ENCODE measurements at regions not wholly inside any gene's neighbourhood (a gene's known extent, or its start where the extent isn't known, plus 50 kb on each side); places are given as distances from the start of the nearest gene placed in this dataset.

DNA sequence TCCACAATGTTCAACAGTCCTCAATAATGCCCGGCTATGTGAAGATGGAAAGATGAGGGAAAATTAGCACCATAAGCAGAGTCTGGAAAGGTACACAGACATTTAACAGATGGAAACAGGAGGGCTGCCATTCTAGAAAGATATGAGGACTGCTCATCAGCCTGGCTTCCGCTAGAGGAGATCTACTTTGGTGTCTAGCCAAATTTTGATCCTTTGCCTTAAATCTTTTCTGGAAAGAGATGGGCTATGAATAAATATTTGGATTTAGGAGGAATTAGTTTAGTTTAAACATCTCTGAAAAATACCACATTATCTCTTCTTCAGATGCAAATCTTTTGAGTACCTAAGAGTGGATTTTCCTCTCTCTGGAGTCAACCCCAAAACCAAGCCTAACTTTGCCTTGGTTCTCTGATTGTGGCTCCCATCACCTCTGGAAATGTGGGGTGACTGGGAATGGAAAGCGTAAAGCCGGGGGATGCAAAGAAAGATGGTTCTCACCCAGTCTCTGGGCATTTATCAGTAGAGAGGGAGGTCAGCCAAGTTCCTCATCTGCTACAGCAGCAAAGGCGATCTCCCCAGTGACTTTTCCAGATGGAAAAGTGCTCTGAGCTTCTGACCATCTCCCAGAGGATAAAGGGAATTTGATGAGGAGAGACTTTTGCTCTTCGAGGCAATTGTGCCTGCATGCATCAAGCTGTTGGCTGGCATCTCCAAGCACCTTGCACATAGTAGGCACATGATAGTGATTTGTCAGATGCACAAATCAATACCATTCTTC is 410.6 kb downstream of the ZNF521 start:
- Histone ChIP-seq H2AFZ (replicated peaks; ENCODE audit: low read length, poor library complexity) (no peak overlapping the region), H2AK9ac (replicated peaks; ENCODE audit: low read depth, low read length, poor library complexity) (no peak overlapping the region), H2BK15ac (ENCODE audit: low read depth, low read length) (no peak overlapping the region), H3K4me2 (ENCODE audit: low read depth, low read length) (no peak overlapping the region), H3K27ac (ENCODE audit: insufficient read depth, low read length) (peak overlapping the region; percentile 25; the same call in 1 of the 2 replicates), H4K5ac (ENCODE audit: low read depth, low read length) (no peak overlapping the region), H2BK20ac (ENCODE audit: low read depth, low read length) (peak overlapping the region; percentile 8; the same call in 1 of the 2 replicates), H3K9me1 (ENCODE audit: insufficient read depth, low read length) (no peaks in the 10 kb centered on the region; the same call in 1 of the 2 replicates), H4K20me1 (ENCODE audit: insufficient read depth, low read length) (no peaks in the 10 kb centered on the region), H3K36me3 (ENCODE audit: control insufficient read depth, insufficient read depth, low read length) (no peaks in the 10 kb centered on the region), H4K91ac (ENCODE audit: insufficient read depth, low read depth, low read length) (no peak overlapping the region), H3K27me3 (ENCODE audit: control insufficient read depth, insufficient read depth, low read length) (peaks cover 3% of the 10 kb centered on the region), H2AK5ac (ENCODE audit: low read depth, low read length) (no peak overlapping the region), H3K79me1 (ENCODE audit: low read depth in 1 of 2, low read length in 2 of 2) (no peaks in the 10 kb centered on the region), H3K4ac (ENCODE audit: low read depth, low read length) (no peak overlapping the region), H3K9me3 (ENCODE audit: control insufficient read depth, insufficient read depth, low read length) (no peaks in the 10 kb centered on the region), H2BK120ac (ENCODE audit: low read depth, low read length) (no peak overlapping the region), H4K8ac (ENCODE audit: low read depth in 2 of 2, low read length in 2 of 2) (no peak overlapping the region), H2BK5ac (ENCODE audit: low read depth, low read length, poor library complexity, severe bottlenecking) (no peak overlapping the region), H3K23ac (ENCODE audit: low read depth, low read length) (no peak overlapping the region), H3K4me3 (ENCODE audit: insufficient read depth, low read depth, low read length) (no peak overlapping the region), H3K4me1 (ENCODE audit: control insufficient read depth, insufficient read depth, low read length) (peaks cover 6% of the 10 kb centered on the region; the same call in 1 of the 2 replicates), H3K9ac (ENCODE audit: low read depth, low read length) (no peak overlapping the region), H3K18ac (ENCODE audit: low read depth, low read length) (peak overlapping the region; percentile 1; the same call in 1 of the 2 replicates), H3K14ac (replicated peaks; ENCODE audit: low read depth, low read length) (no peak overlapping the region), H3K56ac (ENCODE audit: extremely low read depth, insufficient read depth, low read length) (no peak overlapping the region)
- WGBS, 2 experiments (ENCODE audit: extremely low coverage in 2 of 2, insufficient read length in 1 of 2) = 20% methylated on average over 1 of the region's 6 CpGs; no CpG with 5 or more reads in 1 of the 2 experiments
- no TSS peak for BruUV-seq (replicated peaks)
- TF ChIP-seq MAFK (IDR thresholded peaks at IDR 0.05; ENCODE audit: low read depth, low read length) (no peak), MXI1 (IDR thresholded peaks at IDR 0.05; ENCODE audit: borderline replicate concordance, low read depth, low read length) (no peak), MAZ (IDR thresholded peaks at IDR 0.05; ENCODE audit: borderline replicate concordance, low read depth, low read length) (no peak), CTCF (conservative IDR thresholded peaks at IDR 0.05; ENCODE audit: low read depth, low read length) (no peak), CHD1 (IDR thresholded peaks at IDR 0.05; ENCODE audit: low read depth, low read length) (no peak), NFE2L2 (IDR thresholded peaks at IDR 0.05; ENCODE audit: low read depth, low read length) (no peak), CEBPB (IDR thresholded peaks at IDR 0.05; ENCODE audit: low read depth, low read length) (no peak), SMC3 (IDR thresholded peaks at IDR 0.05; ENCODE audit: low read depth, low read length) (no peak), POLR2A (IDR thresholded peaks at IDR 0.05; ENCODE audit: low read depth, low read length) (no peak), RAD21 (IDR thresholded peaks at IDR 0.05; ENCODE audit: low read length) (no peak), BHLHE40 (IDR thresholded peaks at IDR 0.05; ENCODE audit: low read depth, low read length) (no peak)
- TF ChIP-seq, protein P1, sequence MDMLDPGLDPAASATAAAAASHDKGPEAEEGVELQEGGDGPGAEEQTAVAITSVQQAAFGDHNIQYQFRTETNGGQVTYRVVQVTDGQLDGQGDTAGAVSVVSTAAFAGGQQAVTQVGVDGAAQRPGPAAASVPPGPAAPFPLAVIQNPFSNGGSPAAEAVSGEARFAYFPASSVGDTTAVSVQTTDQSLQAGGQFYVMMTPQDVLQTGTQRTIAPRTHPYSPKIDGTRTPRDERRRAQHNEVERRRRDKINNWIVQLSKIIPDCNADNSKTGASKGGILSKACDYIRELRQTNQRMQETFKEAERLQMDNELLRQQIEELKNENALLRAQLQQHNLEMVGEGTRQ (IDR thresholded peaks at IDR 0.05; ENCODE audit: low read depth, low read length) = no peak
- TF ChIP-seq, protein P2, sequence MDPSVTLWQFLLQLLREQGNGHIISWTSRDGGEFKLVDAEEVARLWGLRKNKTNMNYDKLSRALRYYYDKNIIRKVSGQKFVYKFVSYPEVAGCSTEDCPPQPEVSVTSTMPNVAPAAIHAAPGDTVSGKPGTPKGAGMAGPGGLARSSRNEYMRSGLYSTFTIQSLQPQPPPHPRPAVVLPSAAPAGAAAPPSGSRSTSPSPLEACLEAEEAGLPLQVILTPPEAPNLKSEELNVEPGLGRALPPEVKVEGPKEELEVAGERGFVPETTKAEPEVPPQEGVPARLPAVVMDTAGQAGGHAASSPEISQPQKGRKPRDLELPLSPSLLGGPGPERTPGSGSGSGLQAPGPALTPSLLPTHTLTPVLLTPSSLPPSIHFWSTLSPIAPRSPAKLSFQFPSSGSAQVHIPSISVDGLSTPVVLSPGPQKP (IDR thresholded peaks at IDR 0.05; ENCODE audit: borderline replicate concordance, low read depth, low read length) = no peak
- POLR2A ChIA-PET (ENCODE audit: unreplicated experiment) = no interaction called here
- dilution Hi-C loops (cut with HindIII; ENCODE audit: low sequenced_read_pairs, unreplicated experiment) = no loop called here
- in situ Hi-C loops (cut with MboI; ENCODE audit: low sequenced_read_pairs) = no loop called here
- ATAC-seq (ENCODE audit: low read depth) (peak; percentile 63), DNase-seq (peak; percentile 4)
- CTCF ChIA-PET = no interaction called here
- intact Hi-C loops (cut with micrococcal nuclease) = no loop called here
